Neural progenitor cell (in vitro differentiated cells): ENCODE measurements at regions not wholly inside any gene's neighbourhood (a gene's known extent, or its start where the extent isn't known, plus 50 kb on each side); places are given as distances from the start of the nearest gene placed in this dataset.

Source experiments
- CTCF ChIP-seq: fragments of 200-600 bp; sonication (generic); IDR thresholded peaks from 2 replicates; pipeline ENCODE4 v1.5.1; 2017; ENCODE audit warnings: antibody characterized with exemption, mild to moderate bottlenecking
- EZH2 ChIP-seq: fragments of 200-600 bp; sonication (generic); IDR thresholded peaks from 2 replicates; pipeline ENCODE4 v1.6.1; 2017; ENCODE audit warnings: antibody characterized with exemption, mild to moderate bottlenecking, moderate library complexity

- TF ChIP-seq CTCF: no peak
- TF ChIP-seq EZH2: no peak
Measured at GRCh38 chr15:72936691-72937679, 115.3 kb upstream of the NEO1 start.
